ENCODE measurements at regions not wholly inside any gene's neighbourhood (a gene's known extent, or its start where the extent isn't known, plus 50 kb on each side); places are given as distances from the start of the nearest gene placed in this dataset.
"Not testable (repeated sequence)": the region's sequence is repeated elsewhere in the genome, so short reads cannot be mapped to it uniquely, and the experiment has no call there.

DNA sequence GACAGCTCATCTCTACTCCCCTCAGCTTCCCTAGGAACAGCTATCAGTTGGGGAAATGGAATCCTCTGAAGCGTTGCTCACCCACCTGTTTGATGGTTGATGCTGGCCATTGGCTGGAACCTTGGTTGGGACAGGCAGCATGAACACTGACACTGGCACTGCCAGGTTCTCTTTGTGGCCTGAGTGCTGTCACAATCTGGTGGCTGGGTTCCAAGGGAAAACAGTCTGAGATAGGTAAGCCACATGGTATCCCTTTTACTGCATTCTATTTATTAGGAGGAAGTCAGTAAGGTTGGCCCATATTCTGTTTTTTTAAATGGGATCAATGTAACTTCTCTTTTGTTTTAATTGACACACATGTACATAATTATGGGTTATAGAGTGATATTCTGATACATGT lies 107.0 kb upstream of the ZNF519 start:
- not testable (repeated sequence) for H3K36me3 Mint-ChIP-seq; H3K4me2 ChIP-seq; H3K27me3 Mint-ChIP-seq (ENCODE audit: insufficient read depth, low read depth); DNase-seq (ENCODE audit: low spot score); H2AFZ ChIP-seq (replicated peaks); H3K9ac ChIP-seq; H3K9me3 ChIP-seq (ENCODE audit: low read depth); H3F3A ChIP-seq (ENCODE audit: low read depth); H3K4me3 ChIP-seq; H3K79me2 ChIP-seq (ENCODE audit: low read depth); H3K36me3 ChIP-seq; H3K27me3 ChIP-seq; H3K4me1 Mint-ChIP-seq; H3K4me3 Mint-ChIP-seq; H3K4me1 ChIP-seq; H4K20me1 ChIP-seq (ENCODE audit: low read depth); H3K27ac Mint-ChIP-seq; H3K27ac ChIP-seq
- H3K9me3 Mint-ChIP-seq: peaks cover 13% of the 10 kb centered on the region

DNA sequence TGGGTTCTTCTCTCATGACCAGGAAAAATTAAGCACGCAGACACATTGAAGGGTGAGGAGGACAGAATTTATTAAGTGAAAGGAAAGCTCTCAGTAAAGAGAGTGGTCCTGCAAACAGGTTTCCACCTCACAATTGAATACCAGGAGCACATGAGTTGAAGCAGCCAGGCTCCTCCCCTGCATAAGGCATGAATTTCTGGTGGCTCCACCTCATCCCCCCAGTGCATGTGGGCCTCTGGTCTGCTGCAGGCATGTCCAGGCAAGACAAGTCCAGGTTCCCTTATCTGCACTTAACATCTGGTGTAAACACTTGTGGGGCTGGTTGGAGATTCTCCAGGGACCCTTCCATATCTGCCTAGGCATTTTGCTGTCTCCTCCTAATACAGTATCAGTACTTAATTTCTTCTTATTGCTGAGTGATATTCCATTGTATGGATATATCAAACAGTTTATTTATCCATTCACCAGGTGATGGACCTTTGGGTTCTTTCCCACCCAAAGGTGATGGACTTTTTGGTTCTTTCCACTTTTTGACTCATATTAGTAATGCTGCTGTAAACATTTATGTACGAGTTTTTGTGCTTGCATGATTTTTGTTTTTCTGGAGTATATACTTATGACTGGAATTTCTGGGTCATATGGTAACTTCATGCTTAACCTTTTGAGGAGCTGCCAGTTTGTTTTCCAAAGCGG lies 104.3 kb upstream of the ZNF519 start:
- not testable (repeated sequence) for H3K36me3 Mint-ChIP-seq; H3K4me3 ChIP-seq; DNase-seq (ENCODE audit: low spot score); H3K27ac ChIP-seq; H3K4me1 ChIP-seq; H3K4me3 Mint-ChIP-seq; H3K9ac ChIP-seq; H3K27me3 Mint-ChIP-seq (ENCODE audit: insufficient read depth, low read depth); H4K20me1 ChIP-seq (ENCODE audit: low read depth); H3K4me1 Mint-ChIP-seq; H3K4me2 ChIP-seq; H3K9me3 ChIP-seq (ENCODE audit: low read depth); H3K27ac Mint-ChIP-seq; H3F3A ChIP-seq (ENCODE audit: low read depth); H3K36me3 ChIP-seq; H2AFZ ChIP-seq (replicated peaks); H3K79me2 ChIP-seq (ENCODE audit: low read depth); H3K27me3 ChIP-seq
- peaks cover 10% of the 10 kb centered on the region for H3K9me3 Mint-ChIP-seq

DNA sequence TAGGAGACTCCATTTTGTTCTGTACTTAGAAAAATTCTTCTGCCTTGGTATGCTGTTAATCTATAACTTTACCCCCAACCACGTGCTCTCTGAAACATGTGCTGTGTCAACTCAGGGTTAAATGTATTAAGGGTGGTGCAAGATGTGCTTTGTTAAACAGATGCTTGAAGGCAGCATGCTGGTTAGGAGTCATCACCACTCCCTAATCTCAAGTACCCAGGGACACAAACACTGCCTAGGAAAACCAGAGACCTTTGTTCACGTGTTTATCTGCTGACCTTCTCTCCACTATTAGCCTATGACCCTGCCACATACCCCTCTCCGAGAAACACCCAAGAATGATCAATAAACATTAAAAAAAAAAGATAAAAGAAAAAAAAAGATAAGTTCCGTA lies 93.0 kb upstream of the ZNF519 start:
- not testable (repeated sequence) for H3K27ac ChIP-seq; H3K36me3 Mint-ChIP-seq; H4K20me1 ChIP-seq (ENCODE audit: low read depth); H3K27me3 Mint-ChIP-seq (ENCODE audit: insufficient read depth, low read depth); H3K4me3 ChIP-seq; H3K36me3 ChIP-seq; H3K27me3 ChIP-seq; H3K9me3 ChIP-seq (ENCODE audit: low read depth); H3F3A ChIP-seq (ENCODE audit: low read depth); H3K9ac ChIP-seq; H3K4me1 ChIP-seq; H2AFZ ChIP-seq (replicated peaks); H3K4me2 ChIP-seq; H3K4me3 Mint-ChIP-seq; H3K4me1 Mint-ChIP-seq; H3K27ac Mint-ChIP-seq; H3K79me2 ChIP-seq (ENCODE audit: low read depth); DNase-seq (ENCODE audit: low spot score)
- peaks cover 22% of the 10 kb centered on the region for H3K9me3 Mint-ChIP-seq

DNA sequence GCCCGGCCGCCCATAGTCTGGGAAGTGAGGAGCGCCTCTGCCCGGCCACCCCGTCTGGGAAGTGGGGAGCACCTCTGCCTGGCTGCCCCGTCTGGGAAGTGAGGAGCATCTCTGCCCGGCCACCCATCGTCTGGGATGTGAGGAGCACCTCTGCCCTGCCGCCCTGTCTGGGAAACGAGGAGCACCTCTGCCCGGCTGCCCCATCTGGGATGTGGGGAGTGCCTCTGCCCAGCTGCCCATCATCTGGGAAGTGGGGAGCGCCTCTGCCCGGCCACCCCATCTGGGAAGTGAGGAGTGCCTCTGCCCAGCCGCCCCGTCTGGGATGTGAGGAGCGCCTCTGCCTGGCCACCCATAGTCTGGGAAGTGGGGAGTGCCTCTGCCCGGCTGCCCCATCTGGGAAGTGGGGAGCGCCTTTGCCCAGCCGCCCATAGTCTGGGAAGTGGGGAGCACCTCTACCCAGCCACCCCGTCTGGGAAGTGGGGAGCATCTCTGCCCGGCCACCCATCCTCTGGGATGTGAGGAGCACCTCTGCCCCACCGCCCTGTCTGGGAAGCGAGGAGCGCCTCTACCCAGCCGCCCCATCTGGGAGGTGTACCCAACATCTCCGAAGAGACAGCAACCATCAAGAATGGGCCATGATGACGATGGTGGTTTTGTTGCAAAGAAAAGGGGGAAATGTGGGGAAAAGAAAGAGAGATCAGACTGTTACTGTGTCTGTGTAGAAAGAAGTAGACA lies 92.5 kb upstream of the ZNF519 start:
- H3K9me3 Mint-ChIP-seq: peaks cover 22% of the 10 kb centered on the region

DNA sequence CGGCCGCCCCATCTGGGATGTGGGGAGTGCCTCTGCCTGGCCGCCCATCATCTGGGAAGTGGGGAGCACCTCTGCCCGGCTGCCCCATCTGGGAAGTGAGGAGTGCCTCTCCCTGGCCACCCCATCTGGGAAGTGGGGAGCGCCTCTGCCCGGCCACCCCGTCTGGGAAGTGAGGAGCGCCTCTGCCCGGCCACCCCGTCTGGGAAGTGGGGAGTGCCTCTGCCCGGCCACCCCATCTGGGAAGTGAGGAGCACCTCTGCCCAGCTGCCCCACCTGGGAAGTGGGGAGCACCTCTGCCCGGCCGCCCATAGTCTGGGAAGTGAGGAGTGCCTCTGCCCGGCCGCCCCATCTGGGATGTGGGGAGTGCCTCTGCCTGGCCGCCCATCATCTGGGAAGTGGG lies 91.7 kb upstream of the ZNF519 start:
- not testable (repeated sequence) for H3F3A ChIP-seq (ENCODE audit: low read depth); H3K27me3 ChIP-seq; H3K27ac Mint-ChIP-seq; H3K4me3 ChIP-seq; H3K79me2 ChIP-seq (ENCODE audit: low read depth); H3K4me3 Mint-ChIP-seq; H3K36me3 Mint-ChIP-seq; H3K9me3 ChIP-seq (ENCODE audit: low read depth); H4K20me1 ChIP-seq (ENCODE audit: low read depth); DNase-seq (ENCODE audit: low spot score); H3K36me3 ChIP-seq; H3K4me1 ChIP-seq; H3K27me3 Mint-ChIP-seq (ENCODE audit: insufficient read depth, low read depth); H3K9ac ChIP-seq; H2AFZ ChIP-seq (replicated peaks); H3K4me2 ChIP-seq; H3K27ac ChIP-seq; H3K4me1 Mint-ChIP-seq
- peaks cover 22% of the 10 kb centered on the region for H3K9me3 Mint-ChIP-seq

More for the DNA sequence above, 92.5 kb upstream of the ZNF519 start:
- DNase-seq (ENCODE audit: low spot score); H3K79me2 ChIP-seq (ENCODE audit: low read depth); H4K20me1 ChIP-seq (ENCODE audit: low read depth); H3K4me1 Mint-ChIP-seq; H3K27ac Mint-ChIP-seq; H2AFZ ChIP-seq (replicated peaks); H3K4me1 ChIP-seq; H3K36me3 ChIP-seq; H3F3A ChIP-seq (ENCODE audit: low read depth); H3K36me3 Mint-ChIP-seq; H3K9me3 ChIP-seq (ENCODE audit: low read depth); H3K4me3 Mint-ChIP-seq; H3K9ac ChIP-seq; H3K4me2 ChIP-seq; H3K27me3 Mint-ChIP-seq (ENCODE audit: insufficient read depth, low read depth); H3K27me3 ChIP-seq; H3K4me3 ChIP-seq; H3K27ac ChIP-seq: not testable (repeated sequence)

DNA sequence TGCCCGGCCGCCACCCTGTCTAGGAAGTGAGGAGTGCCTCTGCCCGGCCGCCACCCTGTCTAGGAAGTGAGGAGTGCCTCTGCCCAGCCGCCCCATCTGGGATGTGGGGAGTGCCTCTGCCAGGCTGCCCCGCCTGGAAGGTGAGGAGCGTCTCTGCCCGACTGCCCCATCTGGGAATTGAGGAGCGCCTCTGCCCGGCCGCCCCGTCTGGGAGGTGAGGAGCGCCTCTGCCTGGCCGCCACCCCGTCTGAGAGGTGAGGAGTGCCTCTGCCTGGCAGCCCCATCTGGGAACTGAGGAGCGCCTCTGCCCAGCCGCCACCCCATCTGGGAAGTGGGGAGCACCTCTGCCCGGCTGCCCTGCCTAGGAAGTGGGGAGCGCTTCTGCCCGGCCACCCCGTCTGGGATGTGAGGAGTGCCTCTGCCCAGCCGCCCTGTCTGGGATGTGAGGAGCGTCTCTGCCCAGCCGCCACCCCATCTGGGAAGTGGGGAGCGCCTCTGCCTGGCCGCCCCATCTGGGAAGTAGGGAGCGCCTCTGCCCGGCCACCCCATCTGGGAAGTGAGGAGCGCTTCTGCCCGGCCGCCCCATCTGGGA lies 91.1 kb upstream of the ZNF519 start:
- H3K4me3 ChIP-seq; H3K4me3 Mint-ChIP-seq; H3K27ac Mint-ChIP-seq; H4K20me1 ChIP-seq (ENCODE audit: low read depth); H3K36me3 ChIP-seq; DNase-seq (ENCODE audit: low spot score); H3K4me1 Mint-ChIP-seq; H3K27me3 Mint-ChIP-seq (ENCODE audit: insufficient read depth, low read depth); H3K9me3 ChIP-seq (ENCODE audit: low read depth); H3K4me1 ChIP-seq; H3F3A ChIP-seq (ENCODE audit: low read depth); H3K79me2 ChIP-seq (ENCODE audit: low read depth); H3K36me3 Mint-ChIP-seq; H3K9ac ChIP-seq; H2AFZ ChIP-seq (replicated peaks); H3K4me2 ChIP-seq; H3K27me3 ChIP-seq; H3K27ac ChIP-seq: not testable (repeated sequence)
- H3K9me3 Mint-ChIP-seq: peaks cover 22% of the 10 kb centered on the region

DNA sequence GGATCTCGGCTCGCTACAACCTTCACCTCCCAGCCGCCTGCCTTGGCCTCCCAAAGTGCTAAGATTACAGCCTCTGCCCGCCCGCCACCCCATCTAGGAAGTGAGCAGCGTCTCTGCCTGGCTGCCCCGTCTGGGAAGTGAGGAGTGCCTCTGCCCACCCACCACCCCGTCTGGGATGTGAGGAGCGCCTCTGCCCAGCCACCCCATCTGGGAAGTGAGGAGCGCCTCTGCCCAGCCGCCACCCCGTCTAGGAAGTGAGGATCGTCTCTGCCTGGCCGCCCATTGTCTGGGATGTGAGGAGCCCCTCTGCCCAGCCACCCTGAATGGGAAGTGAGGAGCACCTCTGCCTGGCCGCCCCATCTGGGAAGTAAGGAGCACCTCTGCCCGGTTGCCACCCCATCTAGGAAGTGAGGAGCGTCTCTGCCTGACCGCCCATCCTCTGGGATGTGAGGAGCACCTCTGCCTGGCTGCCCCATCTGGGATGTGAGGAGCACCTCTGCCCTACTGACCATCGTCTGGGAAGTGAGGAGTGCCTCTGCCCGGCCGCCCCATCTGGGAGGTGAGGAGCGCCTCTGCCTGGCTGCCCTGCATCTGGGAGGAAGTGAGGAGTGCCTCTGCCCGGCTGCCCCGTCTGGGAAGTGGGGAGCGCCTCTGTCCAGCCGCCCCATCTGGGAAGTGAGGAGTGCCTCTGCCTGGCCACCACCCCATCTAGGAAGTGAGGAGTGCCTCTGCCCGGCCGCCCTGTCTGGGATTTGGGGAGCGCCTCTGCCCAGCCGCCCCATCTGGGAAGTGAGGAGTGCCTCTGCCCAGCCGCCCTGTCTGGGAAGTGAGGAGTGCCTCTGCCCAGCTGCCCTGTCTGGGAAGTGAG lies 90.4 kb upstream of the ZNF519 start:
- peaks cover 22% of the 10 kb centered on the region for H3K9me3 Mint-ChIP-seq
- H3K27me3 ChIP-seq: not testable (repeated sequence)

More for the DNA sequence above, 90.4 kb upstream of the ZNF519 start:
- H3K36me3 Mint-ChIP-seq; H3K4me3 ChIP-seq; H2AFZ ChIP-seq (replicated peaks); H3F3A ChIP-seq (ENCODE audit: low read depth); H3K4me1 Mint-ChIP-seq; H4K20me1 ChIP-seq (ENCODE audit: low read depth); DNase-seq (ENCODE audit: low spot score); H3K4me3 Mint-ChIP-seq; H3K27ac ChIP-seq; H3K27ac Mint-ChIP-seq; H3K9me3 ChIP-seq (ENCODE audit: low read depth); H3K4me1 ChIP-seq; H3K79me2 ChIP-seq (ENCODE audit: low read depth); H3K9ac ChIP-seq; H3K36me3 ChIP-seq; H3K4me2 ChIP-seq; H3K27me3 Mint-ChIP-seq (ENCODE audit: insufficient read depth, low read depth): not testable (repeated sequence)
